ENCODE measurements at regions not wholly inside any gene's neighbourhood (a gene's known extent, or its start where the extent isn't known, plus 50 kb on each side); places are given as distances from the start of the nearest gene placed in this dataset.

DNA sequence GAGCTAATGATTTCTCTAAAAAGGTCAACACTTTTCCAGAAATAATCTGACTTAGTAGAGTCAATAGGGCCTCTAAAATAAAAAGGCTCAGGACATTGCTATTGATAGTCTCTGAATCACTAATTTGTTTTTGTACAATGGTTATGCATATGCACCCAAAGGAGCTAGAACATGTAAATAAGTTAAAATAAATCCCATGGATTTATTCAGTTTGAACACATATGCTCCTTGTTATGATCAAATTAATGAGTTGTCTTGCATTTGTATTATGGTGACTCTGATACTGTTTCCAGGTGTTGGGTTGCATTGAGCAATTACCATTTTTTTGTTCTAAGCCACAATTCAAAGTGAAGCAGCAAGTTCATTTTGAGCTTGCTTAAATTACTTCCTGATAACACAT lies 276.0 kb upstream of the TUSC1 start:
- TF ChIP-seq, protein P1, sequence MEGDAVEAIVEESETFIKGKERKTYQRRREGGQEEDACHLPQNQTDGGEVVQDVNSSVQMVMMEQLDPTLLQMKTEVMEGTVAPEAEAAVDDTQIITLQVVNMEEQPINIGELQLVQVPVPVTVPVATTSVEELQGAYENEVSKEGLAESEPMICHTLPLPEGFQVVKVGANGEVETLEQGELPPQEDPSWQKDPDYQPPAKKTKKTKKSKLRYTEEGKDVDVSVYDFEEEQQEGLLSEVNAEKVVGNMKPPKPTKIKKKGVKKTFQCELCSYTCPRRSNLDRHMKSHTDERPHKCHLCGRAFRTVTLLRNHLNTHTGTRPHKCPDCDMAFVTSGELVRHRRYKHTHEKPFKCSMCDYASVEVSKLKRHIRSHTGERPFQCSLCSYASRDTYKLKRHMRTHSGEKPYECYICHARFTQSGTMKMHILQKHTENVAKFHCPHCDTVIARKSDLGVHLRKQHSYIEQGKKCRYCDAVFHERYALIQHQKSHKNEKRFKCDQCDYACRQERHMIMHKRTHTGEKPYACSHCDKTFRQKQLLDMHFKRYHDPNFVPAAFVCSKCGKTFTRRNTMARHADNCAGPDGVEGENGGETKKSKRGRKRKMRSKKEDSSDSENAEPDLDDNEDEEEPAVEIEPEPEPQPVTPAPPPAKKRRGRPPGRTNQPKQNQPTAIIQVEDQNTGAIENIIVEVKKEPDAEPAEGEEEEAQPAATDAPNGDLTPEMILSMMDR (conservative IDR thresholded peaks at IDR 0.05; ENCODE audit: low read depth, low read length), result no peak
- no peak for TF ChIP-seq EZH2 (IDR thresholded peaks at IDR 0.05; ENCODE audit: borderline replicate concordance, low read depth, low read length, poor library complexity, severe bottlenecking)

Measured in A673 (cell line).